ENCODE measurements at regions not wholly inside any gene's neighbourhood (a gene's known extent, or its start where the extent isn't known, plus 50 kb on each side); places are given as distances from the start of the nearest gene placed in this dataset.

GRCh38 chr2:19600506-19600905 is 242.1 kb upstream of the OSR1 start:
- TF ChIP-seq CTCF (IDR thresholded peaks at IDR 0.05; ENCODE audit: insufficient read depth, low read depth, low read length) = peak; percentile 16

GRCh38 chr2:19598971-19599370 is 240.5 kb upstream of the OSR1 start:
- no peak for DNase-seq (ENCODE audit: low read depth)
- TF ChIP-seq CTCF (IDR thresholded peaks at IDR 0.05; ENCODE audit: insufficient read depth, low read depth, low read length) = no peak
- no peak overlapping the region for H3K4me3 ChIP-seq (ENCODE audit: low read depth, low read length)

More at GRCh38 chr2:19600506-19600905, 242.1 kb upstream of the OSR1 start:
- no peak for DNase-seq (ENCODE audit: low read depth)
- no peak overlapping the region for H3K4me3 ChIP-seq (ENCODE audit: low read depth, low read length)

GRCh38 chr2:19592197-19592596 is 233.8 kb upstream of the OSR1 start:
- no peak for TF ChIP-seq CTCF (IDR thresholded peaks at IDR 0.05; ENCODE audit: insufficient read depth, low read depth, low read length)
- H3K4me3 ChIP-seq (ENCODE audit: low read depth, low read length) = no peak overlapping the region
- DNase-seq (ENCODE audit: low read depth) = no peak

- TF ChIP-seq CTCF (IDR thresholded peaks at IDR 0.05; ENCODE audit: insufficient read depth, low read depth, low read length) = no peak
- no peak for DNase-seq (ENCODE audit: low read depth)
Observed at GRCh38 chr2:19589791-19590190, 231.4 kb upstream of the OSR1 start.

GRCh38 chr2:19580830-19581229 is 222.4 kb upstream of the OSR1 start:
- H3K4me3 ChIP-seq (ENCODE audit: low read depth, low read length) = no peak overlapping the region
- peak; percentile 50 for DNase-seq (ENCODE audit: low read depth)
- no peak for TF ChIP-seq CTCF (IDR thresholded peaks at IDR 0.05; ENCODE audit: insufficient read depth, low read depth, low read length)

More at GRCh38 chr2:19589791-19590190, 231.4 kb upstream of the OSR1 start:
- no peak overlapping the region for H3K4me3 ChIP-seq (ENCODE audit: low read depth, low read length)

GRCh38 chr2:19580264-19580663 is 221.8 kb upstream of the OSR1 start:
- peak; percentile 44 for DNase-seq (ENCODE audit: low read depth)
- peak; percentile 2 for TF ChIP-seq CTCF (IDR thresholded peaks at IDR 0.05; ENCODE audit: insufficient read depth, low read depth, low read length)
- H3K4me3 ChIP-seq (ENCODE audit: low read depth, low read length) = no peak overlapping the region

GRCh38 chr2:19579461-19579860 is 221.0 kb upstream of the OSR1 start:
- DNase-seq (ENCODE audit: low read depth) = no peak
- no peak for TF ChIP-seq CTCF (IDR thresholded peaks at IDR 0.05; ENCODE audit: insufficient read depth, low read depth, low read length)
- no peak overlapping the region for H3K4me3 ChIP-seq (ENCODE audit: low read depth, low read length)

Data from fibroblast of villous mesenchyme (primary cell).